Heart right ventricle (tissue), 16 donors: ENCODE measurements at regions not wholly inside any gene's neighbourhood (a gene's known extent, or its start where the extent isn't known, plus 50 kb on each side); places are given as distances from the start of the nearest gene placed in this dataset.

ENCODE experiments used
- ATAC-seq, 8 donors: fragments of 200-7000 bp; cut with Tn5 transposase; one replicate each; pipeline ENCODE4 v1.9.1; 2020; ENCODE audit warnings: mild to moderate bottlenecking in 8 of 8, moderate library complexity in 8 of 8, moderate number of reproducible peaks in 1 of 8
- DNase-seq, 2 donors: peaks; one replicate each; pipeline ENCODE4 v3.0.0-alpha.2; 2020
- H3K27ac ChIP-seq, 10 donors: fragments of 200-600 bp; sonication (generic) in 2 of 10; one replicate each; pipeline versions ENCODE4 v1.5.0 to v1.8.0; 2020 to 2022; ENCODE audit warnings: mild to moderate bottlenecking in 3 of 10
- H3K27me3 ChIP-seq, 7 donors: fragments of 200-600 bp; one replicate each; pipeline ENCODE4 v1.8.0; 2021 to 2022; ENCODE audit warnings: mild to moderate bottlenecking in 2 of 7
- H3K36me3 ChIP-seq, 9 donors: fragments of 200-600 bp; sonication (generic) in 1 of 9; one replicate each; pipeline versions ENCODE4 v1.5.0 to v1.8.0; 2020 to 2022; ENCODE audit warnings: mild to moderate bottlenecking in 2 of 9
- H3K4me1 ChIP-seq, 9 donors: fragments of 200-600 bp; sonication (generic) in 1 of 9; one replicate each; pipeline versions ENCODE4 v1.5.0 to v1.8.0; 2020 to 2022; ENCODE audit warnings: mild to moderate bottlenecking in 4 of 9
- H3K4me3 ChIP-seq, 10 donors: fragments of 200-600 bp; sonication (generic) in 2 of 10; one replicate each; pipeline versions ENCODE4 v1.5.0 to v1.8.0; 2020 to 2022; ENCODE audit warnings: mild to moderate bottlenecking in 7 of 10, moderate library complexity in 2 of 10
- H3K9me3 ChIP-seq, 11 donors: fragments of 200-600 bp in 10 of 11; sonication (generic) in 2 of 11; one replicate each; pipeline versions ENCODE4 v1.5.0 to v1.8.0; 2013 to 2022; ENCODE audit warnings: mild to moderate bottlenecking in 2 of 11, control low read depth in 1 of 11, moderate library complexity in 1 of 11
- CTCF ChIP-seq, 9 donors: fragments of 200-600 bp; sonication (generic) in 2 of 9; IDR thresholded peaks; one replicate each; pipeline versions ENCODE4 v1.5.0 to v1.8.0; 2021 to 2022; ENCODE audit warnings: antibody characterized with exemption in 9 of 9, mild to moderate bottlenecking in 5 of 9, moderate library complexity in 1 of 9
- WGBS, 2 donors: extraction: QIAGEN DNeasy Blood & Tissue Kit; methylation state at CpG; one replicate each; pipeline ENCODE4 v1.1.7; 2013; ENCODE audit warnings: inconsistent platforms in 1 of 2; 5-methylcytosine and 5-hydroxymethylcytosine counted together
- intact Hi-C, 10 donors: fragments of 100-400 bp; cut with DNase I; formaldehyde crosslinking; loops; one replicate each; pipeline versions ENCODE4 v1.11.1 to v1.14.2; 2022
- donor health status: Arrhythmogenic right ventricular cardiomyopathy.
- donor health status: ischemic (EF 13 %, LVEDD 7.1; RV severe dilation, severe dysfunction).
- donor health status: healthy with polysubstance abuse.
- donor health status: DM: no; HTN: yes; CAD: no.
- donor health status: DM: no; HTN: no; CAD: no.
- donor health status: ischemic (EF 25% LVEDD 6.9; RV normal size, moderate dysfunction).
- donor health status: ischemic (EF 25% LVEDD 5.7; RV mildly dilated, moderate dysfunction).
- donor health status: healthy.
- donor health status: DM: yes; HTN: yes; CAD: no.
- donor health status: Ischemic cardiomyopathy.
- donor health status: ischemic (EF 35%, LVEDD 5.7; RV mildly dilated, moderate dysfunction).
- donor health status: nonischemic (EF 11% LVEDD 7.7; RV severe dilation, severe dysfunction).
- donor health status: DM: yes; HTN: yes; CAD: no.
- donor health status: PGD.
- donor health status: ischemic (EF 29% LVEDD 5.4; RV normal size, mild dysfunction).
- donor health status: nonischemic (EF 23%, LVEDD 6.1; RV moderate dilation, normal function).

DNA sequence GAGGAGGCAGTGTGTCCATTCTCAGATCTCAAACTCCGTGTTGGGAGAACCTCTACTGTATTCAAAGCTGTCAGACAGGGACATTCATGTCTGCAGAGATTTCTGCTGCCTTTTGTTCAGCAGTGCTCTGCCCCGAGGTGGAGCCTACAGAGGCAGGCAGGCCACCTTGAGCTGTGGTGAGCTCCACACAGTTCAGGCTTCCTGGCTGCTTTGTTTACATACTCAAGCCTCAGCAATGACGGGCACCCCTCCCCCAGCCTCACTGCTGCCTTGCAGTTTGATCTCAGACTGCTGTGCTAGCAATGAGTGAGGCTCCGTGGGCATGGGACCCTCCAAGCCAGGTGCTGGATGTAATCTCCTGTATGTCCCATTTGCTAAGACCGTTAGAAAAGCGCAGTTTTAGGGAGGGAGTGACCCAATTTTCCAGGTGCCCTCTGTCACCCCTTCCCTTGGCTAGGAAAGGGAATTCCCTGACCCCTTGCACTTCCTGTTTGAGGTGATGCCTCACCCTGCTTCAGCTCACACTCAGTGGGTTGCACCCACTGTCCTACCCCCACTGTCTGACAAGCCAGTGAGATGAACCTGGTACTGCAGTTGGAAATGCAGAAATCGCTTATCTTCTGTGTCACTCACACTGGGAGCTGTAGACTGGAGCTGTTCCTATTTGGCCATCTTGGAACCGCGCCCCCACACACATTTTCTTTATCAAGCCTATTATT is 458.9 kb upstream of the HSFY2 start:
- ATAC-seq (no peak), DNase-seq (no peak)
- no peaks in the 10 kb centered on the region for H3K36me3 ChIP-seq
- 46 to 59% methylated on average over 9 of the region's 9 CpGs for WGBS, 2 donors
- H3K27ac ChIP-seq, result no peak overlapping the region
- H3K4me1 ChIP-seq, result no peaks in the 10 kb centered on the region
- no peaks in the 10 kb centered on the region for H3K27me3 ChIP-seq
- H3K4me3 ChIP-seq, result no peak overlapping the region
- TF ChIP-seq CTCF (IDR thresholded peaks at IDR 0.05), result no peak
- intact Hi-C loops, result no loop called here
- H3K9me3 ChIP-seq, result no peaks in the 10 kb centered on the region

GRCh38 chrY:19220784-19221183 is 447.2 kb upstream of the HSFY2 start:
- DNase-seq (no peak), ATAC-seq (no peak)
- Histone ChIP-seq H3K27me3 (no peaks in the 10 kb centered on the region), H3K9me3 (no peaks in the 10 kb centered on the region), H3K4me3 (no peak overlapping the region), H3K4me1 (no peaks in the 10 kb centered on the region), H3K27ac (no peak overlapping the region), H3K36me3 (no peaks in the 10 kb centered on the region)
- intact Hi-C loops, result no loop called here
- TF ChIP-seq CTCF (IDR thresholded peaks at IDR 0.05), result peak in 1 of 9 donors; percentile 14
- 47 to 71% methylated on average over 1 of the region's 1 CpG for WGBS, 2 donors

DNA sequence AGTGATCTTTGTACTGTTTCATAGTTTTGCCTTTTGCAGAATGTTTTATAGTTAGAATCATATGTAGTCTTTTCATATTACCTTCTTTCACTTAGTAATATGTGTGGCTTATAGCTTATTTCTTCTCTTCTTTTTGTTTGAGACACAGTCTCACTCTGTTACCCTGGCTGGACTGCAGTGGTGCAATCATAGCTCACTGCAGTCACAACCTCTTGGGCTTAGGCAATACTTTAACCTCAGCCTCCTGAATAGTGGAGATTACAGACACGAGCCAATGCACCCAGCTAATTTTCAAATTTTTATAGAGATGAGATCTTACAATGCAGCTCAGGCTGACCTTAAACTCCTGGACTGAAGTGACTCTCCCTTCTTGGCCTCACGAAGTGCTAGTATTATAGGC is 435.4 kb upstream of the HSFY2 start:
- H3K27ac ChIP-seq, result no peak overlapping the region
- 61 to 69% methylated on average over 2 of the region's 2 CpGs for WGBS, 2 donors
- intact Hi-C loops, result no loop called here
- TF ChIP-seq CTCF (IDR thresholded peaks at IDR 0.05), result no peak
- DNase-seq (no peak), ATAC-seq (no peak)
- H3K9me3 ChIP-seq, result no peaks in the 10 kb centered on the region
- H3K4me3 ChIP-seq, result no peak overlapping the region
- H3K4me1 ChIP-seq, result no peaks in the 10 kb centered on the region
- H3K36me3 ChIP-seq, result no peaks in the 10 kb centered on the region
- H3K27me3 ChIP-seq, result no peaks in the 10 kb centered on the region

DNA sequence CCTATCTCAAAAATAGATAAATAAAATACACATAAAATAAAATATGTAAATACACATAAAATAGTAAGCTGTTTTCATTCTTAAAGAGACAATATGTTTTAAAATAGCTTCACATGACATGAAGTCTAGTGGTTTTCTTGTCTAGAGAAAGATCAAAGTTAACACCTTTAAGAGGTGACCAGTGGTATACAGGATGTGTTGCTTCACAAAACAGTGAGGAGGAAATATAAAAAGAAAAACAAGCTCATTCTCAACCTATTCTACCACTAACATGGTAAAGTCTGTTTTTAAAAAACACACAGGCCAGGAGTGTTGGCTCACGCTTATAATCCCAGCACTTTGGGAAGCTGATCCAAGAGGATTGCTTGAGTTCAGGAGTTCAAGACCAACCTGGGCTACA is 433.5 kb upstream of the HSFY2 start:
- intact Hi-C loops, result no loop called here

More for the DNA sequence above, 433.5 kb upstream of the HSFY2 start:
- no peak for DNase-seq
- Histone ChIP-seq H3K36me3 (no peaks in the 10 kb centered on the region), H3K27me3 (no peaks in the 10 kb centered on the region), H3K4me1 (no peaks in the 10 kb centered on the region), H3K4me3 (no peak overlapping the region), H3K9me3 (no peaks in the 10 kb centered on the region), H3K27ac (no peak overlapping the region)
- TF ChIP-seq CTCF (IDR thresholded peaks at IDR 0.05), result no peak
- ATAC-seq, result no peak
- WGBS, 2 donors, result 86 to 96% methylated on average over 1 of the region's 1 CpG
